GM19193 (cell line): ENCODE measurements at regions not wholly inside any gene's neighbourhood (a gene's known extent, or its start where the extent isn't known, plus 50 kb on each side); places are given as distances from the start of the nearest gene placed in this dataset.
A peak's percentile ranks its signal among the peaks of the same experiment; 100 is the strongest.

Experiments used
- POLR2A ChIP-seq: IDR thresholded peaks from 4 replicates; pipeline ENCODE4 v1.6.1; 2011; ENCODE audit not compliant: insufficient read depth, insufficient read length; ENCODE audit errors: extremely low read depth

GRCh38 chr4:123480706-123481418 is 84.3 kb downstream of the SPRY1 start:
- no peak for TF ChIP-seq POLR2A

DNA sequence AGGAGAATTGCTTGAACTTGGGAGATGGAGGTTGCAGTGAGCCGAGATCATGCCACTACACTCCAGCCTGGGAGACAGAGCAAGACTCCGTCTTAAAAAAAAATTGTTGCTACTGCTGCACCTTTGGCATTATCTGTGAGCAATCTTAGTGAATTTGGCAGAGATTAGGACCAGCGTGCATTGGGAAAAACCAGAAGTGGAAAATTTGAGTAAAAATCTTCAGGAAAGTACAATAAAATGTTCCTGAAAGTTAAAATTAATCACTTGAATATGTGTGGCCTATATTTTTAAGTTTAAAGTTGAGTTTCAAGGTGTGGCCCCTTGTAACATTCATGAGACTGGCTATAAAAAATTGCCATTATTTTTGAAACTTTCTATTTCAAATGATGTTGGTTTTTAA is 85.1 kb downstream of the SPRY1 start:
- no peak for TF ChIP-seq POLR2A

DNA sequence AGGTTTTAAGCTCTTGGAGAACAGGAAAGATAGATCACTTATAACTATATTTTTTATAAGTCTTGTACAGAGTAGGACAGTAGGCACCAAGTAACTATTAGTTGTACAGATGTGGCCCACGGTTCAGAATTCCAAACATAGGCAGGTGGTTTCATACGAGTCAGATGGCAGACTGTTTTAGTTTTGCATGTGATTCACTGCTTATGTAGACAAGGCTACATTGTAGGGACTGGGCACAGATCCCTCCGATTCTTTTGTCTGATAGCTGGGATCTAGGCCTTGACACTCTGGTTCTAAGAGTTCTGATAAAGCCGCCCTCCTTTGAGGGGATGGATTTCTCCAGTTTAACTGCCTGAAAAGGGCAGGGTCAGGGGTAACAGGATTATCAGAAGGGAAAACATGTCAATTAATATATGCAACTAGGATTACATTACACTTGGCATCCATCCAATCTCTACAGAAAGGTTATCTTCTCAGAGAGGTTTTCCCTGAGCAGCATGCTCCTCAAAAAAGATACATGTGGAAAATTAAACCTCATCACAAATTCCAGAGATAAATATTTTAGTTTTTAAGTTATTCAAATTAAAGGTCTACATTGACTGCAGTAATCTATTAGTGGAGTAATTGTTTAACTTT is 87.8 kb downstream of the SPRY1 start:
- TF ChIP-seq POLR2A: no peak

- TF ChIP-seq POLR2A: no peak
Measured at GRCh38 chr4:123485601-123486000, 89.0 kb downstream of the SPRY1 start.

- TF ChIP-seq POLR2A: no peak
Measured at GRCh38 chr4:123488916-123489315, 92.3 kb downstream of the SPRY1 start.

GRCh38 chr4:123495530-123495929 is 98.9 kb downstream of the SPRY1 start:
- no peak for TF ChIP-seq POLR2A

GRCh38 chr4:123496421-123496820 is 99.8 kb downstream of the SPRY1 start:
- no peak for TF ChIP-seq POLR2A

GRCh38 chr4:123497340-123497739 is 100.7 kb downstream of the SPRY1 start:
- no peak for TF ChIP-seq POLR2A

DNA sequence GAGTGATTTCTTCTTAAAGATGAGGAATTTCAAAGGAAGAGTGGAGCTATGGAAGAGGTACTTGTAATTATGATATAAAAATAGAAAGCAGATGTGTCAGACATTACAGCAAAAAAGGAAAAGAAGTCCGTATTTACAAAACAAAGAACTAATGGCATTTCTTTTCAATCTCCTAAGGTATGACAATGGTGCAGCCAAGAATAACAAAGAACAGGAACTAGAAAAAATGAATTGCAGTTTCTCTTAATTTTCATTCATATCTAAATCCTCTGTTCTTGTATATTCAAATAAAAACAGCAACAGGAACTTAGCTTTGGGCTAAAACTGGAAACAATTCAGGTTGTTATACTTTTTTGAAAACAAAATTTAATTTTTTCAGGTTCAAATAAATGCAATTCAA is 105.1 kb downstream of the SPRY1 start:
- TF ChIP-seq POLR2A: no peak

GRCh38 chr4:123503698-123504363 is 107.2 kb downstream of the SPRY1 start:
- no peak for TF ChIP-seq POLR2A

GRCh38 chr4:123505095-123506010 is 108.8 kb downstream of the SPRY1 start:
- TF ChIP-seq POLR2A: peak; percentile 41

- TF ChIP-seq POLR2A: no peak
Measured at GRCh38 chr4:123506011-123506695, 109.6 kb downstream of the SPRY1 start.

- no peak for TF ChIP-seq POLR2A
Measured at GRCh38 chr4:123507376-123507775, 110.8 kb downstream of the SPRY1 start.

GRCh38 chr4:123510221-123510620 is 113.6 kb downstream of the SPRY1 start:
- no peak for TF ChIP-seq POLR2A
